Hematopoietic multipotent progenitor cell treated with erythropoietin and hydrocortisone succinate and interleukin-3 and kit ligand, for 6 days (in vitro differentiated cells): ENCODE measurements at regions not wholly inside any gene's neighbourhood (a gene's known extent, or its start where the extent isn't known, plus 50 kb on each side); places are given as distances from the start of the nearest gene placed in this dataset.

ENCODE experiments used
- DNase-seq: peaks from one replicate; pipeline ENCODE4 v3.0.0-alpha.2; 2015

- DNase-seq: no peak
Observed at GRCh38 chr2:120940726-120941256, 205.1 kb downstream of the GLI2 start.

- DNase-seq: no peak
Observed at GRCh38 chr2:120941571-120942120, 206.0 kb downstream of the GLI2 start.

GRCh38 chr2:120942658-120943057, 207.0 kb downstream of the GLI2 start:
- DNase-seq: no peak

GRCh38 chr2:120943403-120944034, 207.9 kb downstream of the GLI2 start:
- no peak for DNase-seq

GRCh38 chr2:120944575-120944974, 208.9 kb downstream of the GLI2 start:
- DNase-seq: no peak

GRCh38 chr2:120945091-120945490, 209.4 kb downstream of the GLI2 start:
- DNase-seq: no peak

- no peak for DNase-seq
Observed at GRCh38 chr2:120945832-120946499, 210.3 kb downstream of the GLI2 start.

- no peak for DNase-seq
Observed at GRCh38 chr2:120947327-120947726, 211.7 kb downstream of the GLI2 start.

- no peak for DNase-seq
Observed at GRCh38 chr2:120947982-120948661, 212.5 kb downstream of the GLI2 start.

GRCh38 chr2:120948662-120949011, 213.0 kb downstream of the GLI2 start:
- no peak for DNase-seq

- peak; percentile 61 for DNase-seq
Observed at GRCh38 chr2:120949027-120949956, 213.6 kb downstream of the GLI2 start.

- no peak for DNase-seq
Observed at GRCh38 chr2:120949957-120950590, 214.4 kb downstream of the GLI2 start.

- no peak for DNase-seq
Observed at GRCh38 chr2:120951693-120952092, 216.0 kb downstream of the GLI2 start.

GRCh38 chr2:120952318-120952717, 216.7 kb downstream of the GLI2 start:
- DNase-seq: no peak

- no peak for DNase-seq
Observed at GRCh38 chr2:120953066-120953756, 217.5 kb downstream of the GLI2 start.

GRCh38 chr2:120953843-120954584, 218.3 kb downstream of the GLI2 start:
- no peak for DNase-seq

- DNase-seq: no peak
Observed at GRCh38 chr2:120954939-120955338, 219.3 kb downstream of the GLI2 start.

- DNase-seq: no peak
Observed at GRCh38 chr2:120955427-120955826, 219.8 kb downstream of the GLI2 start.

- no peak for DNase-seq
Observed at GRCh38 chr2:120956486-120957156, 221.0 kb downstream of the GLI2 start.

- DNase-seq: no peak
Observed at GRCh38 chr2:120957905-120958304, 222.2 kb downstream of the GLI2 start.
